Subcutaneous abdominal adipose tissue (tissue), 5 donors: ENCODE measurements at regions not wholly inside any gene's neighbourhood (a gene's known extent, or its start where the extent isn't known, plus 50 kb on each side); places are given as distances from the start of the nearest gene placed in this dataset.

ENCODE experiments used
- H3K27ac ChIP-seq: one replicate; pipeline ENCODE4 v1.7.0; 2013; ENCODE audit warnings: low read depth, mild to moderate bottlenecking, inconsistent platforms, low read length, moderate library complexity
- H3K27me3 ChIP-seq, 5 donors: one replicate each; pipeline ENCODE4 v1.7.0; 2013; ENCODE audit warnings: low read length in 5 of 5, inconsistent platforms in 1 of 5; ENCODE audit not compliant: control insufficient read depth in 5 of 5, insufficient read depth in 4 of 5
- H3K36me3 ChIP-seq, 5 donors: one replicate each; pipeline ENCODE4 v1.7.0; 2013; ENCODE audit warnings: low read length in 5 of 5; ENCODE audit not compliant: control insufficient read depth in 5 of 5, insufficient read depth in 5 of 5
- H3K4me1 ChIP-seq, 5 donors: one replicate each; pipeline ENCODE4 v1.7.0; 2013; ENCODE audit warnings: low read length in 5 of 5, mild to moderate bottlenecking in 3 of 5, moderate library complexity in 1 of 5; ENCODE audit not compliant: control insufficient read depth in 5 of 5, insufficient read depth in 5 of 5
- H3K4me3 ChIP-seq, 5 donors: one replicate each; pipeline ENCODE4 v1.7.0; 2013; ENCODE audit warnings: low read length in 5 of 5, low read depth in 1 of 5
- H3K9ac ChIP-seq, 5 donors: one replicate each; pipeline ENCODE4 v1.7.0; 2013; ENCODE audit warnings: low read length in 5 of 5, mild to moderate bottlenecking in 4 of 5, moderate library complexity in 3 of 5
- H3K9me3 ChIP-seq, 5 donors: one replicate each; pipeline ENCODE4 v1.7.0; 2013; ENCODE audit warnings: low read length in 5 of 5; ENCODE audit not compliant: control insufficient read depth in 5 of 5
- donor health status: healthy.
- donor health status: healthy.
- donor health status: healthy.
- donor health status: healthy.
- donor health status: healthy.

GRCh38 chrX:74232859-74233258, 71.1 kb upstream of the ZCCHC13 start:
- no peaks in the 10 kb centered on the region for H3K4me1 ChIP-seq
- H3K9me3 ChIP-seq = no peaks in the 10 kb centered on the region
- H3K27ac ChIP-seq = no peak overlapping the region
- no peak overlapping the region for H3K9ac ChIP-seq
- H3K4me3 ChIP-seq = no peak overlapping the region
- peaks cover 0 to 5% (median under 1%) of the 10 kb centered on the region in 5 donors for H3K36me3 ChIP-seq
- H3K27me3 ChIP-seq = no peaks in the 10 kb centered on the region

- H3K27ac ChIP-seq = no peak overlapping the region
- no peak overlapping the region for H3K9ac ChIP-seq
- peaks cover 0 to 2% (median 0%) of the 10 kb centered on the region in 5 donors for H3K27me3 ChIP-seq
- no peaks in the 10 kb centered on the region for H3K9me3 ChIP-seq
- H3K36me3 ChIP-seq = peaks cover 0 to 5% (median 0%) of the 10 kb centered on the region in 5 donors
- H3K4me3 ChIP-seq = no peak overlapping the region
- no peaks in the 10 kb centered on the region for H3K4me1 ChIP-seq
These were observed 72.4 kb upstream of the ZCCHC13 start for GRCh38 chrX:74231625-74232024.

GRCh38 chrX:74230094-74230493, 73.9 kb upstream of the ZCCHC13 start:
- H3K4me1 ChIP-seq = no peaks in the 10 kb centered on the region
- no peak overlapping the region for H3K4me3 ChIP-seq
- peaks cover 0 to 2% (median 0%) of the 10 kb centered on the region in 5 donors for H3K9me3 ChIP-seq
- no peak overlapping the region for H3K9ac ChIP-seq
- H3K36me3 ChIP-seq = peaks cover 0 to 5% (median 0%) of the 10 kb centered on the region in 5 donors
- peaks cover 0 to 2% (median 0%) of the 10 kb centered on the region in 5 donors for H3K27me3 ChIP-seq
- no peak overlapping the region for H3K27ac ChIP-seq

GRCh38 chrX:74225111-74225510, 78.9 kb upstream of the ZCCHC13 start:
- H3K9ac ChIP-seq = no peak overlapping the region
- H3K27me3 ChIP-seq = peaks cover 0 to 8% (median 0%) of the 10 kb centered on the region in 5 donors
- H3K4me1 ChIP-seq = no peaks in the 10 kb centered on the region
- peaks cover 0 to 6% (median 0%) of the 10 kb centered on the region in 5 donors for H3K36me3 ChIP-seq
- H3K4me3 ChIP-seq = no peak overlapping the region
- peaks cover 0 to 5% (median 0%) of the 10 kb centered on the region in 5 donors for H3K9me3 ChIP-seq
- no peak overlapping the region for H3K27ac ChIP-seq

- H3K36me3 ChIP-seq = peaks cover 0 to 8% (median 6%) of the 10 kb centered on the region in 5 donors
- H3K9me3 ChIP-seq = peaks cover 0 to 5% (median 0%) of the 10 kb centered on the region in 5 donors
- H3K27ac ChIP-seq = no peak overlapping the region
- peaks cover 0 to 8% (median 0%) of the 10 kb centered on the region in 5 donors for H3K27me3 ChIP-seq
- H3K4me1 ChIP-seq = peaks cover 0 to 2% (median 0%) of the 10 kb centered on the region in 5 donors
- H3K9ac ChIP-seq = no peak overlapping the region
- no peak overlapping the region for H3K4me3 ChIP-seq
These were observed 83.7 kb upstream of the ZCCHC13 start for GRCh38 chrX:74220277-74220676.

GRCh38 chrX:74218895-74219294, 85.1 kb upstream of the ZCCHC13 start:
- Histone ChIP-seq H3K4me3 (no peak overlapping the region), H3K27me3 (peaks cover 0 to 8% (median 0%) of the 10 kb centered on the region in 5 donors), H3K4me1 (peaks cover 0 to 2% (median 0%) of the 10 kb centered on the region in 5 donors), H3K27ac (no peak overlapping the region), H3K9me3 (no peaks in the 10 kb centered on the region), H3K36me3 (peaks cover 3 to 14% (median 9%) of the 10 kb centered on the region in 5 donors), H3K9ac (no peak overlapping the region)

- Histone ChIP-seq H3K4me3 (no peak overlapping the region), H3K4me1 (peaks cover 0 to 2% (median 0%) of the 10 kb centered on the region in 5 donors), H3K9me3 (no peaks in the 10 kb centered on the region), H3K9ac (no peak overlapping the region), H3K27me3 (peaks cover 0 to 11% (median 0%) of the 10 kb centered on the region in 5 donors), H3K27ac (no peak overlapping the region), H3K36me3 (peaks cover 3 to 14% (median 9%) of the 10 kb centered on the region in 5 donors)
These were observed 87.6 kb upstream of the ZCCHC13 start for GRCh38 chrX:74216421-74216820.

- H3K27ac ChIP-seq = no peak overlapping the region
- H3K36me3 ChIP-seq = peaks cover 4 to 16% (median 9%) of the 10 kb centered on the region in 5 donors
- H3K4me3 ChIP-seq = no peak overlapping the region
- no peak overlapping the region for H3K9ac ChIP-seq
- H3K9me3 ChIP-seq = no peaks in the 10 kb centered on the region
- no peaks in the 10 kb centered on the region for H3K4me1 ChIP-seq
- H3K27me3 ChIP-seq = peaks cover 0 to 3% (median 0%) of the 10 kb centered on the region in 5 donors
These were observed 92.1 kb upstream of the ZCCHC13 start for GRCh38 chrX:74211911-74212310.

GRCh38 chrX:74207539-74207938, 96.4 kb upstream of the ZCCHC13 start:
- peaks cover 2 to 23% (median 10%) of the 10 kb centered on the region in 5 donors for H3K36me3 ChIP-seq

GRCh38 chrX:74195605-74196004, 108.4 kb upstream of the ZCCHC13 start:
- no peak overlapping the region for H3K4me3 ChIP-seq
- H3K9me3 ChIP-seq = peaks cover 0 to 4% (median 2%) of the 10 kb centered on the region in 5 donors
- H3K27ac ChIP-seq = no peak overlapping the region

More at GRCh38 chrX:74207539-74207938, 96.4 kb upstream of the ZCCHC13 start:
- H3K4me3 ChIP-seq = no peak overlapping the region
- H3K27me3 ChIP-seq = peaks cover 0 to 3% (median 0%) of the 10 kb centered on the region in 5 donors
- no peak overlapping the region for H3K27ac ChIP-seq
- H3K9ac ChIP-seq = no peak overlapping the region
- H3K4me1 ChIP-seq = no peaks in the 10 kb centered on the region
- peaks cover 0 to 2% (median 0%) of the 10 kb centered on the region in 5 donors for H3K9me3 ChIP-seq

More at GRCh38 chrX:74195605-74196004, 108.4 kb upstream of the ZCCHC13 start:
- no peaks in the 10 kb centered on the region for H3K4me1 ChIP-seq
- no peak overlapping the region for H3K9ac ChIP-seq
- H3K36me3 ChIP-seq = peaks cover 0 to 4% (median 0%) of the 10 kb centered on the region in 5 donors
- peaks cover 0 to 9% (median 5%) of the 10 kb centered on the region in 5 donors for H3K27me3 ChIP-seq
